Stimulated activated CD8-positive, alpha-beta memory T cell treated with anti-CD3 and anti-CD28 coated beads, Interleukin-4, amount 100 ng/mL, for 48 hours (primary cell): ENCODE measurements at regions not wholly inside any gene's neighbourhood (a gene's known extent, or its start where the extent isn't known, plus 50 kb on each side); places are given as distances from the start of the nearest gene placed in this dataset.

Experiments used
- DNase-seq: peaks from one replicate; pipeline ENCODE4 v3.0.0-alpha.2; 2020

GRCh38 chr5:67434466-67434865, 237.9 kb upstream of the CD180 start:
- DNase-seq, result no peak

GRCh38 chr5:67432606-67433005, 236.0 kb upstream of the CD180 start:
- no peak for DNase-seq

GRCh38 chr5:67431191-67431590, 234.6 kb upstream of the CD180 start:
- DNase-seq, result no peak

GRCh38 chr5:67427850-67428298, 231.3 kb upstream of the CD180 start:
- no peak for DNase-seq

- DNase-seq, result no peak
These were observed 230.6 kb upstream of the CD180 start for GRCh38 chr5:67426961-67427849.

GRCh38 chr5:67425514-67425913, 228.9 kb upstream of the CD180 start:
- no peak for DNase-seq

GRCh38 chr5:67417839-67418238, 221.2 kb upstream of the CD180 start:
- DNase-seq, result no peak

- no peak for DNase-seq
These were observed 220.4 kb upstream of the CD180 start for GRCh38 chr5:67416986-67417385.

- DNase-seq, result no peak
These were observed 219.7 kb upstream of the CD180 start for GRCh38 chr5:67416133-67416937.

GRCh38 chr5:67414712-67415111, 218.1 kb upstream of the CD180 start:
- no peak for DNase-seq

- DNase-seq, result no peak
These were observed 217.1 kb upstream of the CD180 start for GRCh38 chr5:67413721-67414120.

- DNase-seq, result no peak
These were observed 212.7 kb upstream of the CD180 start for GRCh38 chr5:67409126-67409777.

- no peak for DNase-seq
These were observed 211.4 kb upstream of the CD180 start for GRCh38 chr5:67407979-67408378.

- DNase-seq, result no peak
These were observed 209.2 kb upstream of the CD180 start for GRCh38 chr5:67405755-67406154.

GRCh38 chr5:67405101-67405364, 208.4 kb upstream of the CD180 start:
- no peak for DNase-seq

- DNase-seq, result no peak
These were observed 207.9 kb upstream of the CD180 start for GRCh38 chr5:67404256-67405100.

GRCh38 chr5:67402526-67402925, 205.9 kb upstream of the CD180 start:
- no peak for DNase-seq

GRCh38 chr5:67401172-67401571, 204.6 kb upstream of the CD180 start:
- DNase-seq, result no peak

- DNase-seq, result no peak
These were observed 204.2 kb upstream of the CD180 start for GRCh38 chr5:67400752-67401151.

- DNase-seq, result no peak
These were observed 199.3 kb upstream of the CD180 start for GRCh38 chr5:67395790-67396418.

GRCh38 chr5:67393211-67393610, 196.6 kb upstream of the CD180 start:
- no peak for DNase-seq

GRCh38 chr5:67390935-67391334, 194.3 kb upstream of the CD180 start:
- DNase-seq, result no peak
